ENCODE measurements at regions not wholly inside any gene's neighbourhood (a gene's known extent, or its start where the extent isn't known, plus 50 kb on each side); places are given as distances from the start of the nearest gene placed in this dataset.

DNA sequence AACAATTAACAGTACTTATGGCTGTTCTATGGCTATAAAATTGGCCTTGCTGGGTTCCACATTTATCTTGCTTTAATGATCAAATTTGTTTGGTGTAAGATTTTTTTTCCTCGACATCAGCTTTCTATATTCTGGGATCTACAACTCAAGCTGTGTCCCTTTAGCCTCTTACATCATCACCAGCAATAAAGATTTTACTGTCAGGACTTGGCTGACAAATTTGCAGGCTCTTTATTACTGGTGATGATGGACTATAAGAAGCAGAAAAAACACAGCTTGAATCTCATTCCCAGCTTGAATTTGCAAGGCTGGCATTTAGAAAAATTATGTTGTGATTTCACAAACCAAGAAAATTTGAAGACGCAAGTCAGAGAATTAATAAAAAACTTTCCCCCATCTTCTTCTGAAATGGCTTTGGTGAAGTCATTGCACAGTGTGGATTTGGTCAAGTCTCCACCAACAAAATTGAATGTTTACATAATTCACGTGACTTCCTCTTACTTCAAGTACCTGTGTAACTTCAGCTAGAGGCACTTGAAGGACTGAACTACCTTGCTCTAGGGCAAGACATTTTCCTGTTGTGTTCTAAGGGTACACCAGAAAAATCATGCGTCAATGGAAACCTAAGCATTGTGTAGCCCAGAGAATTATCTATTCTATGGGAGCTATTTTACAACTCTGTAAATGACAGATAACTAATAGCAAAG, 175.0 kb downstream of the CBLN4 start:
- TF ChIP-seq, protein P1, sequence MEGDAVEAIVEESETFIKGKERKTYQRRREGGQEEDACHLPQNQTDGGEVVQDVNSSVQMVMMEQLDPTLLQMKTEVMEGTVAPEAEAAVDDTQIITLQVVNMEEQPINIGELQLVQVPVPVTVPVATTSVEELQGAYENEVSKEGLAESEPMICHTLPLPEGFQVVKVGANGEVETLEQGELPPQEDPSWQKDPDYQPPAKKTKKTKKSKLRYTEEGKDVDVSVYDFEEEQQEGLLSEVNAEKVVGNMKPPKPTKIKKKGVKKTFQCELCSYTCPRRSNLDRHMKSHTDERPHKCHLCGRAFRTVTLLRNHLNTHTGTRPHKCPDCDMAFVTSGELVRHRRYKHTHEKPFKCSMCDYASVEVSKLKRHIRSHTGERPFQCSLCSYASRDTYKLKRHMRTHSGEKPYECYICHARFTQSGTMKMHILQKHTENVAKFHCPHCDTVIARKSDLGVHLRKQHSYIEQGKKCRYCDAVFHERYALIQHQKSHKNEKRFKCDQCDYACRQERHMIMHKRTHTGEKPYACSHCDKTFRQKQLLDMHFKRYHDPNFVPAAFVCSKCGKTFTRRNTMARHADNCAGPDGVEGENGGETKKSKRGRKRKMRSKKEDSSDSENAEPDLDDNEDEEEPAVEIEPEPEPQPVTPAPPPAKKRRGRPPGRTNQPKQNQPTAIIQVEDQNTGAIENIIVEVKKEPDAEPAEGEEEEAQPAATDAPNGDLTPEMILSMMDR (IDR thresholded peaks at IDR 0.05), result no peak
- no peak for TF ChIP-seq POLR2A (IDR thresholded peaks at IDR 0.05)
- no peak for TF ChIP-seq POLR2AphosphoS5 (IDR thresholded peaks at IDR 0.05)
- TF ChIP-seq EP300 (IDR thresholded peaks at IDR 0.05), result no peak
